Erythroblast (primary cell): ENCODE measurements at regions not wholly inside any gene's neighbourhood (a gene's known extent, or its start where the extent isn't known, plus 50 kb on each side); places are given as distances from the start of the nearest gene placed in this dataset.

ENCODE experiments used
- GATA1 ChIP-seq: IDR thresholded peaks from 2 replicates; pipeline ENCODE4 v1.6.1; 2011; ENCODE audit warnings: low read depth, mild to moderate bottlenecking, control low read depth, low read length, moderate library complexity
- POLR2A ChIP-seq: IDR thresholded peaks from 2 replicates; pipeline ENCODE4 v1.6.1; 2011; ENCODE audit warnings: mild to moderate bottlenecking, low read length

GRCh38 chr4:20318909-20319277, 67.2 kb downstream of the SLIT2 start:
- TF ChIP-seq POLR2A: no peak
- TF ChIP-seq GATA1: no peak
